ENCODE measurements at regions not wholly inside any gene's neighbourhood (a gene's known extent, or its start where the extent isn't known, plus 50 kb on each side); places are given as distances from the start of the nearest gene placed in this dataset.

GRCh38 chr1:82052563-82052962, 251.8 kb downstream of the ADGRL2 start:
- TF ChIP-seq CTCF (IDR thresholded peaks at IDR 0.05) (no peak), EP300 (IDR thresholded peaks at IDR 0.05) (no peak)

Measured in stomach (tissue), 4 donors.